Hepatocyte (in vitro differentiated cells): ENCODE measurements at regions not wholly inside any gene's neighbourhood (a gene's known extent, or its start where the extent isn't known, plus 50 kb on each side); places are given as distances from the start of the nearest gene placed in this dataset.
A peak's percentile ranks its signal among the peaks of the same experiment; 100 is the strongest.

Source experiments
- DNase-seq: peaks from one replicate; pipeline ENCODE4 v3.0.0-alpha.2; 2016; ENCODE audit warnings: low spot score
- H2AFZ ChIP-seq: fragments of 200-600 bp; sonication (generic); 2 replicates; pipeline ENCODE4 v1.6.0; 2016; ENCODE audit warnings: antibody characterized with exemption, mild to moderate bottlenecking
- H3K27ac ChIP-seq: fragments of 200-600 bp; sonication (generic); 2 replicates; pipeline ENCODE4 v1.5.1; 2016; ENCODE audit warnings: mild to moderate bottlenecking
- H3K27me3 ChIP-seq: fragments of 200-600 bp; sonication (generic); 2 replicates; pipeline ENCODE4 v1.6.1; 2016
- H3K36me3 ChIP-seq: fragments of 200-600 bp; sonication (generic); replicated peaks from 2 replicates; pipeline ENCODE4 v1.5.1; 2016; ENCODE audit warnings: low read depth; ENCODE audit not compliant: insufficient read depth
- H3K4me1 ChIP-seq: fragments of 200-600 bp; sonication (generic); 2 replicates; pipeline ENCODE4 v1.5.1; 2016; ENCODE audit warnings: mild to moderate bottlenecking, moderate library complexity; ENCODE audit not compliant: insufficient read depth
- H3K4me2 ChIP-seq: fragments of 200-600 bp; sonication (generic); 2 replicates; pipeline ENCODE4 v1.6.0; 2016
- H3K4me3 ChIP-seq: fragments of 200-600 bp; sonication (generic); 2 replicates; pipeline ENCODE4 v1.5.1; 2016; ENCODE audit warnings: mild to moderate bottlenecking
- H3K79me2 ChIP-seq: fragments of 200-600 bp; sonication (generic); 2 replicates; pipeline ENCODE4 v1.6.0; 2017; ENCODE audit warnings: mild to moderate bottlenecking
- H3K9me2 ChIP-seq: fragments of 200-600 bp; sonication (generic); replicated peaks from 2 replicates; pipeline ENCODE4 v1.6.0; 2017; ENCODE audit warnings: mild to moderate bottlenecking; ENCODE audit not compliant: insufficient read depth
- H3K9me3 ChIP-seq: fragments of 200-600 bp; sonication (generic); 2 replicates; pipeline ENCODE4 v1.5.1; 2016; ENCODE audit warnings: low read depth, mild to moderate bottlenecking
- H4K20me1 ChIP-seq: fragments of 200-600 bp; sonication (generic); 2 replicates; pipeline ENCODE4 v1.6.0; 2016; ENCODE audit warnings: mild to moderate bottlenecking; ENCODE audit not compliant: insufficient read depth, poor library complexity, severe bottlenecking
- CTCF ChIP-seq: fragments of 200-600 bp; sonication (generic); IDR thresholded peaks from 2 replicates; pipeline ENCODE4 v1.5.1; 2016; ENCODE audit warnings: antibody characterized with exemption, mild to moderate bottlenecking; ENCODE audit not compliant: poor library complexity
- EZH2 ChIP-seq: fragments of 200-600 bp; sonication (generic); IDR thresholded peaks from 2 replicates; pipeline ENCODE4 v1.6.1; 2016; ENCODE audit warnings: antibody characterized with exemption, mild to moderate bottlenecking, borderline replicate concordance
- EZH2phosphoT487 ChIP-seq: fragments of 200-600 bp; sonication (generic); IDR thresholded peaks from one replicate; pipeline ENCODE4 v1.6.1; 2018; ENCODE audit warnings: antibody characterized with exemption, mild to moderate bottlenecking, low read depth, moderate library complexity; ENCODE audit not compliant: unreplicated experiment, severe bottlenecking
- WGBS: methylation state at CpG from one replicate; pipeline ENCODE4 v1.1.6; 2016; ENCODE audit warnings: low lambda C conversion rate; ENCODE audit errors: missing lambda C conversion rate; 5-methylcytosine and 5-hydroxymethylcytosine counted together

- peaks cover 6% of the 10 kb centered on the region for H3K4me1 ChIP-seq
- no peak overlapping the region for H3K4me2 ChIP-seq
- H3K36me3 ChIP-seq = no peaks in the 10 kb centered on the region
- WGBS = 85% methylated on average over 1 of the region's 1 CpG
- no peaks in the 10 kb centered on the region for H4K20me1 ChIP-seq
- TF ChIP-seq EZH2phosphoT487 = no peak
- TF ChIP-seq CTCF = no peak
- no peak for TF ChIP-seq EZH2
- DNase-seq = no peak
- no peaks in the 10 kb centered on the region for H3K9me3 ChIP-seq
- no peak overlapping the region for H3K4me3 ChIP-seq
- peaks cover 3% of the 10 kb centered on the region for H3K79me2 ChIP-seq
- H3K27me3 ChIP-seq = peaks cover 2% of the 10 kb centered on the region
- H3K27ac ChIP-seq = peak overlapping the region; percentile 51
- H3K9me2 ChIP-seq = no peaks in the 10 kb centered on the region
- H2AFZ ChIP-seq = no peak overlapping the region
These were observed 160.8 kb downstream of the FBXO8 start for GRCh38 chr4:174122705-174123104.

- Histone ChIP-seq H3K79me2 (peaks cover 3% of the 10 kb centered on the region), H2AFZ (peak overlapping the region; percentile 58), H3K27me3 (peaks cover 2% of the 10 kb centered on the region)
These were observed 162.8 kb downstream of the FBXO8 start for GRCh38 chr4:174120446-174121295.

GRCh38 chr4:174119830-174120229 lies 163.6 kb downstream of the FBXO8 start:
- H3K4me3 ChIP-seq = peak overlapping the region; percentile 18
- DNase-seq = no peak
- peaks cover 6% of the 10 kb centered on the region for H3K4me1 ChIP-seq
- peaks cover 2% of the 10 kb centered on the region for H3K27me3 ChIP-seq
- peak overlapping the region; percentile 76 for H3K4me2 ChIP-seq
- no peaks in the 10 kb centered on the region for H3K9me3 ChIP-seq
- peak overlapping the region; percentile 83 for H3K27ac ChIP-seq
- TF ChIP-seq CTCF (no peak), EZH2phosphoT487 (no peak), EZH2 (no peak)
- no peaks in the 10 kb centered on the region for H4K20me1 ChIP-seq
- peaks cover 3% of the 10 kb centered on the region for H3K79me2 ChIP-seq
- WGBS = 37% methylated on average over 3 of the region's 3 CpGs
- H3K36me3 ChIP-seq = no peaks in the 10 kb centered on the region
- H2AFZ ChIP-seq = peak overlapping the region; percentile 58
- H3K9me2 ChIP-seq = no peaks in the 10 kb centered on the region

More at GRCh38 chr4:174120446-174121295, 162.8 kb downstream of the FBXO8 start:
- Histone ChIP-seq H3K9me2 (no peaks in the 10 kb centered on the region), H3K9me3 (no peaks in the 10 kb centered on the region), H3K27ac (peak overlapping the region; percentile 83), H3K4me1 (peaks cover 6% of the 10 kb centered on the region), H3K4me3 (peak overlapping the region; percentile 18), H3K36me3 (no peaks in the 10 kb centered on the region), H3K4me2 (peak overlapping the region; percentile 76), H4K20me1 (no peaks in the 10 kb centered on the region)
- peak; percentile 65 for TF ChIP-seq CTCF
- no peak for TF ChIP-seq EZH2
- DNase-seq = peak; percentile 72
- 20% methylated on average over 21 of the region's 21 CpGs for WGBS
